AG04450 (cell line): ENCODE measurements at regions not wholly inside any gene's neighbourhood (a gene's known extent, or its start where the extent isn't known, plus 50 kb on each side); places are given as distances from the start of the nearest gene placed in this dataset.

Experiments
- CTCF ChIA-PET: fragments of 300-600, 350-600 bp; formaldehyde crosslinking; extraction: SDS; loops from one replicate; lab custom pipeline; 2022; ENCODE audit warnings: antibody characterized with exemption, inconsistent platforms; lab: Charles Lee
- POLR2A ChIA-PET: fragments of 350-600 bp; formaldehyde crosslinking; extraction: SDS; loops from one replicate; lab custom pipeline; 2021; ENCODE audit warnings: antibody characterized with exemption, inconsistent platforms; lab: Yijun Ruan, JAX
- DNase-seq: peaks from one replicate; pipeline ENCODE4 v3.0.0-alpha.2; 2011; ENCODE audit warnings: low read depth, low spot score
- H3K27ac ChIP-seq: one replicate; pipeline ENCODE4 v1.5.1; 2012; ENCODE audit warnings: low read depth, low read length, control low read depth
- H3K27me3 ChIP-seq: one replicate; pipeline ENCODE4 v1.6.0; 2012; ENCODE audit warnings: low read length; ENCODE audit not compliant: control insufficient read depth, insufficient read depth
- H3K4me3 ChIP-seq: 2 replicates; pipeline ENCODE4 v1.5.1; 2011; ENCODE audit warnings: mild to moderate bottlenecking, low read depth, low read length, control low read depth
- H3K9me3 ChIP-seq: 2 replicates; pipeline ENCODE4 v1.5.1; 2012; ENCODE audit warnings: low read length; ENCODE audit not compliant: control insufficient read depth, insufficient read depth
- TF ChIP-seq, protein P1 (sequence below): IDR thresholded peaks from 2 replicates; pipeline ENCODE4 v1.5.1; 2011; ENCODE audit warnings: low read depth, low read length, control low read depth, inconsistent platforms

DNA sequence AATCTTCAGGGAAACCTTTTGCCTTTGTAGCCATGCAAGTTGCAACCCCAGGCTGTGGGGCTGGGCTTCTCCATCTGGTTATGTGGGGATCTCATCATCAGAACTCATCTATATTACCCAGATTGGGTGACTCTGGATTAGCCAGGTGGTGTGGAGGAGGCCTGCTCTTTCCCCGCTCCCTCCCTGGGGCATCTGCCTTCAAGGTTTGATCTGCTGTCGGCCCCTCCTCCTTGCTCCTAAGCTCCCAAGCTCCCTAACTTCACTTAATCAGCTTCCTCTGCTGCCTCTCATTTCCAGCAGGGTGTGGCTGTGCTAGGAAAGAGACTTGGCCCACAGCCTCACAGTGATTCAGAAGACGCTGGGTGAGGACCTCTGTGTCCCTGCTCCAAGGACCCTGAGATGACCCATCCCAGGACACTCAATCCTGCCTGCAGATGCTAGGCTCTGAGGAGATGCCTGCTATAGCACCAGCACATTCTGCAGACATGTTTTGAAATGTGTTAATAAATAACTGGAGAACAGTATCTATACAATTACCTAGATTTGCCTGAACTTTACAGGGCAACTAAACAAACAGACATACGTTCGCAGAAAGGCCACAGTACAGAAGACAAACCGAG, 392.1 kb upstream of the PODXL start:
- ChIA-PET CTCF (interaction anchor here (2.5 kb wide), 1 partner anchor 259 kb away, joined by 6 read pairs; no protein-coding TSS in a partner anchor), POLR2A (no interaction called here)
- no peak overlapping the region for H3K27ac ChIP-seq
- peaks cover 8% of the 10 kb centered on the region for H3K27me3 ChIP-seq
- DNase-seq = no peak
- no peak overlapping the region for H3K4me3 ChIP-seq
- TF ChIP-seq, protein P1, sequence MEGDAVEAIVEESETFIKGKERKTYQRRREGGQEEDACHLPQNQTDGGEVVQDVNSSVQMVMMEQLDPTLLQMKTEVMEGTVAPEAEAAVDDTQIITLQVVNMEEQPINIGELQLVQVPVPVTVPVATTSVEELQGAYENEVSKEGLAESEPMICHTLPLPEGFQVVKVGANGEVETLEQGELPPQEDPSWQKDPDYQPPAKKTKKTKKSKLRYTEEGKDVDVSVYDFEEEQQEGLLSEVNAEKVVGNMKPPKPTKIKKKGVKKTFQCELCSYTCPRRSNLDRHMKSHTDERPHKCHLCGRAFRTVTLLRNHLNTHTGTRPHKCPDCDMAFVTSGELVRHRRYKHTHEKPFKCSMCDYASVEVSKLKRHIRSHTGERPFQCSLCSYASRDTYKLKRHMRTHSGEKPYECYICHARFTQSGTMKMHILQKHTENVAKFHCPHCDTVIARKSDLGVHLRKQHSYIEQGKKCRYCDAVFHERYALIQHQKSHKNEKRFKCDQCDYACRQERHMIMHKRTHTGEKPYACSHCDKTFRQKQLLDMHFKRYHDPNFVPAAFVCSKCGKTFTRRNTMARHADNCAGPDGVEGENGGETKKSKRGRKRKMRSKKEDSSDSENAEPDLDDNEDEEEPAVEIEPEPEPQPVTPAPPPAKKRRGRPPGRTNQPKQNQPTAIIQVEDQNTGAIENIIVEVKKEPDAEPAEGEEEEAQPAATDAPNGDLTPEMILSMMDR = no peak
- no peaks in the 10 kb centered on the region; the same call in 1 of the 2 replicates for H3K9me3 ChIP-seq

- TF ChIP-seq, protein P1 = no peak
- H3K27ac ChIP-seq = no peak overlapping the region
- H3K27me3 ChIP-seq = peaks cover 8% of the 10 kb centered on the region
- no peak for DNase-seq
- H3K9me3 ChIP-seq = no peaks in the 10 kb centered on the region; the same call in 1 of the 2 replicates
- CTCF ChIA-PET = interaction anchor here (1.0 to 2.5 kb wide), 2 partner anchors 258 to 633 kb away, joined by 5 to 6 read pairs; no protein-coding TSS in a partner anchor
- POLR2A ChIA-PET = no interaction called here
- no peak overlapping the region for H3K4me3 ChIP-seq
Observed at GRCh38 chr7:131947661-131948060, 391.2 kb upstream of the PODXL start.

DNA sequence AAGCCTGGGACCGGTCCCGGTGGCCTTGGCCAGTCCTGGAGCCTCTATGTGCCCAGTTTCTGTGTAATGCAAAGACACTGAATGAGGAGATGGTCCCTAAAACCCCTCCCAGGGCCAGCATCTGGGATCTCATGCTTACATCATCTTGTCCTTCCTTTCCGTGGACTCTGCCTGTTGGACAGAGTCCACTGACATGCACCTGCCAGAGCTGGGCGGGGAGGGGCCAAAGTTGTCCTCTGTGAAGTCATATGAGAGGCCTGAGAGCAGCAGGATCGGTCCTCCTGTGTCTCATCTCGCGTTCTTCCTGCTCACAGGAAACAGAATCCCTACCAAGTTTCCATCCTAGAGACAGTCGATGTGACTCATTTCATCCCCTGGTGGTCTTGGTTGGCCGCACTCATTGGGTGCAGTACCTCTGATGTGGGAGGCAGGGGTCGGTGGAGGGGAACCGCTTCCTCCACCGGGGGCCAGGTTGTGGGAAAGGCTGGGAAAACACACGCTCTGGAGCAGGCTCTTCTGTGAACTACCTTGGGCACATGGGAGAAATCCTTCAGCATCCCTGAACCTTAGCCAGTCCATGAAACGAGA, 389.6 kb upstream of the PODXL start:
- H3K4me3 ChIP-seq = no peak overlapping the region
- CTCF ChIA-PET = interaction anchor here (0.7 to 2.5 kb wide), 29 partner anchors 8 to 1488 kb away, joined by 3 to 16 read pairs (median 5); no protein-coding TSS in a partner anchor
- TF ChIP-seq, protein P1 = no peak
- H3K27me3 ChIP-seq = peaks cover 8% of the 10 kb centered on the region
- no peak overlapping the region for H3K27ac ChIP-seq
- H3K9me3 ChIP-seq = no peaks in the 10 kb centered on the region; the same call in 1 of the 2 replicates
- POLR2A ChIA-PET = no interaction called here
- DNase-seq = no peak

DNA sequence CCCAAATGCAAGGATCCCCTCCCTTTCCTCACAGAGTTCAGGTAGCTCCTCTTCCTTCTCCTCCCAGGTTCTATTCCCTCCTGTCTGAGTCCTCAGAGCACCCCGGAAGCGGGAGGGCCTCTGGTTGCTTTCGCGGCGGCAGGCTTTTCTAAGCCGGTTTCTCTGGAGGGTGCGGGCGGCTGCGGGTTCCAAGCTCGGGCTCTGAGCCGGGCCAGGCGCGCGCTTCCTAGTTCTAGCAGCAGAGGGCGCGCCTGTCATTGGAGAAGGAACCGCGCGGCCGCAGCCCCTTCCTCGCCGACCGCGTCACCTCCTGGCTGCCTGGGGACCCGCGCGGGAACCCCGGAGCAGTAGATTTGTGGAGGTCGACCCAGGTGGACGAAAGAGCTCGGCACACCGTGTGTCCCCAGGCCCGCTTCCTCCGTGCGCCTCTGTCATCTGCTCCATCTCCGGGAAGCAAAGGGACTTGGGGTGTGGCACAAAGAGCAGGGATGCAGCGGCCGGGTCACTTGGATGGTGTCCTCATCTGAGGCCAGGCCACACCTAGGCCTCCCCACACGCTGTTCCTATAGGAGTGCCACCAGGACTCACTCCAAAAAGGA, 389.0 kb upstream of the PODXL start:
- POLR2A ChIA-PET = no interaction called here
- CTCF ChIA-PET = interaction anchor here (0.7 to 2.1 kb wide), 34 partner anchors 8 to 1489 kb away, joined by 3 to 16 read pairs (median 4); no protein-coding TSS in a partner anchor
- Histone ChIP-seq H3K4me3 (no peak overlapping the region), H3K27me3 (peaks cover 8% of the 10 kb centered on the region), H3K9me3 (no peaks in the 10 kb centered on the region; the same call in 1 of the 2 replicates), H3K27ac (no peak overlapping the region)
- DNase-seq = no peak
- TF ChIP-seq, protein P1 = peak; percentile 85
